ENCODE measurements at regions not wholly inside any gene's neighbourhood (a gene's known extent, or its start where the extent isn't known, plus 50 kb on each side); places are given as distances from the start of the nearest gene placed in this dataset.

DNA sequence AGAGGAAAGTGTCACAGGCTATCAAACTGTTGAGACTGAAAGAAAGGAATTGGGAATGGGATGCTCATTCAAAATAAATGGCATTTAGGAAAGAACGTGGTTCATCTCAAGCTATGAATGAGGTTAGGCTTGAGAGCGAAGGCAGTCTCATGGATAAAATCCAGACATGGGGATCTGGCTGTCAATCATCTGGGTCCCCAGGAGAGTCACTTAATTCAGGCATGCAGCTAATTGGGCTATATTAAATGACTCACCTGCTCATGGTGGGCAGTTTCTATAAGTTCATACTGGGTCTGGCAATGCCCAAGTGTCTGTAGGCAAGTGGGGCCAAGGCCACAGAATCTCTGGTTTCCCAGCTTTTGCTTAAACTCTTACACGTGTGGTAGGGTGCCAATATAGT is 286.5 kb upstream of the SEMA6A start:
- TF ChIP-seq, protein P1, sequence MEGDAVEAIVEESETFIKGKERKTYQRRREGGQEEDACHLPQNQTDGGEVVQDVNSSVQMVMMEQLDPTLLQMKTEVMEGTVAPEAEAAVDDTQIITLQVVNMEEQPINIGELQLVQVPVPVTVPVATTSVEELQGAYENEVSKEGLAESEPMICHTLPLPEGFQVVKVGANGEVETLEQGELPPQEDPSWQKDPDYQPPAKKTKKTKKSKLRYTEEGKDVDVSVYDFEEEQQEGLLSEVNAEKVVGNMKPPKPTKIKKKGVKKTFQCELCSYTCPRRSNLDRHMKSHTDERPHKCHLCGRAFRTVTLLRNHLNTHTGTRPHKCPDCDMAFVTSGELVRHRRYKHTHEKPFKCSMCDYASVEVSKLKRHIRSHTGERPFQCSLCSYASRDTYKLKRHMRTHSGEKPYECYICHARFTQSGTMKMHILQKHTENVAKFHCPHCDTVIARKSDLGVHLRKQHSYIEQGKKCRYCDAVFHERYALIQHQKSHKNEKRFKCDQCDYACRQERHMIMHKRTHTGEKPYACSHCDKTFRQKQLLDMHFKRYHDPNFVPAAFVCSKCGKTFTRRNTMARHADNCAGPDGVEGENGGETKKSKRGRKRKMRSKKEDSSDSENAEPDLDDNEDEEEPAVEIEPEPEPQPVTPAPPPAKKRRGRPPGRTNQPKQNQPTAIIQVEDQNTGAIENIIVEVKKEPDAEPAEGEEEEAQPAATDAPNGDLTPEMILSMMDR (IDR thresholded peaks at IDR 0.05), result no peak
- TF ChIP-seq EZH2 (IDR thresholded peaks at IDR 0.05), result no peak

All from neural progenitor cell (in vitro differentiated cells).